Activated CD4-positive, alpha-beta T cell treated with anti-CD3 and anti-CD28 coated beads, Interleukin-2, amount 50 U/mL, for 24 hours (primary cell): ENCODE measurements at regions not wholly inside any gene's neighbourhood (a gene's known extent, or its start where the extent isn't known, plus 50 kb on each side); places are given as distances from the start of the nearest gene placed in this dataset.
"Not testable (repeated sequence)": the region's sequence is repeated elsewhere in the genome, so short reads cannot be mapped to it uniquely, and the experiment has no call there.

Experiments
- DNase-seq, 2 donors: peaks; one replicate each; pipeline ENCODE4 v3.0.0-alpha.2; 2020; ENCODE audit warnings: low read depth in 1 of 2, low spot score in 1 of 2

GRCh38 chr19:27962264-27962663, 1250.7 kb downstream of the UQCRFS1 start:
- DNase-seq: no peak

GRCh38 chr19:27955485-27956480, 1257.2 kb downstream of the UQCRFS1 start:
- no peak for DNase-seq

- not testable (repeated sequence) for DNase-seq
Measured at GRCh38 chr19:27942607-27943006, 1270.3 kb downstream of the UQCRFS1 start.

GRCh38 chr19:27936139-27936538, 1276.8 kb downstream of the UQCRFS1 start:
- DNase-seq: no peak

GRCh38 chr19:27935669-27936068, 1277.3 kb downstream of the UQCRFS1 start:
- DNase-seq: no peak

- no peak for DNase-seq
Measured at GRCh38 chr19:27929399-27929798, 1283.6 kb downstream of the UQCRFS1 start.

GRCh38 chr19:27925202-27925601, 1287.7 kb downstream of the UQCRFS1 start:
- no peak for DNase-seq

GRCh38 chr19:27922970-27923369, 1290.0 kb downstream of the UQCRFS1 start:
- DNase-seq: no peak

- no peak for DNase-seq
Measured at GRCh38 chr19:27920774-27921173, 1292.2 kb downstream of the UQCRFS1 start.

- no peak for DNase-seq
Measured at GRCh38 chr19:27918818-27919217, 1294.1 kb downstream of the UQCRFS1 start.

- no peak for DNase-seq
Measured at GRCh38 chr19:27911122-27911898, 1301.6 kb downstream of the UQCRFS1 start.

GRCh38 chr19:27909861-27910260, 1303.1 kb downstream of the UQCRFS1 start:
- no peak for DNase-seq

GRCh38 chr19:27909185-27909840, 1303.6 kb downstream of the UQCRFS1 start:
- no peak for DNase-seq

- DNase-seq: no peak
Measured at GRCh38 chr19:27906081-27906480, 1306.9 kb downstream of the UQCRFS1 start.

GRCh38 chr19:27905074-27905473, 1307.9 kb downstream of the UQCRFS1 start:
- no peak for DNase-seq

GRCh38 chr19:27901078-27901477, 1311.9 kb downstream of the UQCRFS1 start:
- DNase-seq: no peak

GRCh38 chr19:27896091-27896490, 1316.9 kb downstream of the UQCRFS1 start:
- DNase-seq: no peak

- DNase-seq: no peak
Measured at GRCh38 chr19:27894906-27895754, 1317.8 kb downstream of the UQCRFS1 start.

GRCh38 chr19:27892500-27892899, 1320.5 kb downstream of the UQCRFS1 start:
- DNase-seq: no peak

- DNase-seq: no peak
Measured at GRCh38 chr19:27891411-27891810, 1321.5 kb downstream of the UQCRFS1 start.

- no peak for DNase-seq
Measured at GRCh38 chr19:27890696-27891095, 1322.3 kb downstream of the UQCRFS1 start.
